ENCODE measurements at regions not wholly inside any gene's neighbourhood (a gene's known extent, or its start where the extent isn't known, plus 50 kb on each side); places are given as distances from the start of the nearest gene placed in this dataset.

GRCh38 chr2:134167015-134167414 lies 86.9 kb upstream of the MGAT5 start:
- TF ChIP-seq CTCF (IDR thresholded peaks at IDR 0.05) (no peak), ZFX (IDR thresholded peaks at IDR 0.05; ENCODE audit: borderline replicate concordance) (no peak)

Data from 22Rv1 (cell line).